DOHH2 (cell line): ENCODE measurements at regions not wholly inside any gene's neighbourhood (a gene's known extent, or its start where the extent isn't known, plus 50 kb on each side); places are given as distances from the start of the nearest gene placed in this dataset.

Source experiments
- H3F3A ChIP-seq: fragments of 200-600 bp; sonication (generic), shearing (Covaris generic); 2 replicates; pipeline ENCODE4 v1.6.0; 2016; ENCODE audit warnings: antibody characterized with exemption, mild to moderate bottlenecking; ENCODE audit not compliant: control insufficient read depth, insufficient read depth
- H3K27ac ChIP-seq: fragments of 200-600 bp; sonication (generic); 2 replicates; pipeline ENCODE4 v1.5.1; 2014; ENCODE audit warnings: low read depth, mild to moderate bottlenecking, low read length, moderate library complexity
- H3K27me3 ChIP-seq: fragments of 200-600 bp; sonication (generic); 2 replicates; pipeline ENCODE4 v1.6.1; 2014; ENCODE audit warnings: mild to moderate bottlenecking, low read length, mixed read lengths; ENCODE audit not compliant: control insufficient read depth
- H3K36me3 ChIP-seq: fragments of 200-600 bp; sonication (generic); 2 replicates; pipeline ENCODE4 v1.6.1; 2014; ENCODE audit warnings: mild to moderate bottlenecking, low read length, moderate library complexity, mixed read lengths; ENCODE audit not compliant: control insufficient read depth
- H3K4me1 ChIP-seq: fragments of 200-600 bp; sonication (generic); 2 replicates; pipeline ENCODE4 v1.6.1; 2014; ENCODE audit warnings: mild to moderate bottlenecking, low read length, mixed read lengths; ENCODE audit not compliant: control insufficient read depth
- H3K4me2 ChIP-seq: fragments of 200-600 bp; sonication (generic); 2 replicates; pipeline ENCODE4 v1.6.0; 2014; ENCODE audit warnings: mild to moderate bottlenecking, low read length, moderate library complexity
- H3K4me3 ChIP-seq: fragments of 200-600 bp; sonication (generic); 2 replicates; pipeline ENCODE4 v1.5.1; 2014; ENCODE audit warnings: mild to moderate bottlenecking, low read length, mixed read lengths
- H3K79me2 ChIP-seq: fragments of 200-600 bp; sonication (generic); 2 replicates; pipeline ENCODE4 v1.6.1; 2014; ENCODE audit warnings: mild to moderate bottlenecking, low read length, mixed read lengths; ENCODE audit not compliant: control insufficient read depth
- H3K9me2 ChIP-seq: fragments of 200-600 bp; sonication (generic); replicated peaks from 2 replicates; pipeline ENCODE4 v1.6.1; 2014; ENCODE audit warnings: mild to moderate bottlenecking, low read length, mixed read lengths; ENCODE audit not compliant: control insufficient read depth
- H3K9me3 ChIP-seq: fragments of 200-600 bp; sonication (generic); 2 replicates; pipeline ENCODE4 v1.6.1; 2014; ENCODE audit warnings: antibody characterized with exemption, low read length, mixed read lengths; ENCODE audit not compliant: control insufficient read depth, insufficient read depth
- H4K20me1 ChIP-seq: fragments of 200-600 bp; sonication (generic); 2 replicates; pipeline ENCODE4 v1.6.0; 2014; ENCODE audit warnings: low read depth, mild to moderate bottlenecking, antibody characterized with exemption, low read length, moderate library complexity; ENCODE audit not compliant: control insufficient read depth, insufficient read depth
- EZH2phosphoT487 ChIP-seq: fragments of 200-600 bp; sonication (generic); IDR thresholded peaks from 2 replicates; pipeline ENCODE4 v1.6.1; 2017; ENCODE audit warnings: borderline replicate concordance, mild to moderate bottlenecking, antibody characterized with exemption, low read length, moderate library complexity, mixed read lengths
- TF ChIP-seq, protein P1 (sequence below): fragments of 200-600 bp; sonication (generic); IDR thresholded peaks from one replicate; pipeline ENCODE4 v1.5.1; 2014; ENCODE audit warnings: antibody characterized with exemption, mild to moderate bottlenecking, low read depth, low read length; ENCODE audit not compliant: poor library complexity, severe bottlenecking

GRCh38 chr9:104258296-104259011, 164.3 kb downstream of the SMC2 start:
- H3K36me3 ChIP-seq: no peaks in the 10 kb centered on the region
- H4K20me1 ChIP-seq: no peaks in the 10 kb centered on the region
- H3K4me3 ChIP-seq: no peak overlapping the region
- no peaks in the 10 kb centered on the region for H3F3A ChIP-seq
- no peaks in the 10 kb centered on the region for H3K4me1 ChIP-seq
- TF ChIP-seq, protein P1, sequence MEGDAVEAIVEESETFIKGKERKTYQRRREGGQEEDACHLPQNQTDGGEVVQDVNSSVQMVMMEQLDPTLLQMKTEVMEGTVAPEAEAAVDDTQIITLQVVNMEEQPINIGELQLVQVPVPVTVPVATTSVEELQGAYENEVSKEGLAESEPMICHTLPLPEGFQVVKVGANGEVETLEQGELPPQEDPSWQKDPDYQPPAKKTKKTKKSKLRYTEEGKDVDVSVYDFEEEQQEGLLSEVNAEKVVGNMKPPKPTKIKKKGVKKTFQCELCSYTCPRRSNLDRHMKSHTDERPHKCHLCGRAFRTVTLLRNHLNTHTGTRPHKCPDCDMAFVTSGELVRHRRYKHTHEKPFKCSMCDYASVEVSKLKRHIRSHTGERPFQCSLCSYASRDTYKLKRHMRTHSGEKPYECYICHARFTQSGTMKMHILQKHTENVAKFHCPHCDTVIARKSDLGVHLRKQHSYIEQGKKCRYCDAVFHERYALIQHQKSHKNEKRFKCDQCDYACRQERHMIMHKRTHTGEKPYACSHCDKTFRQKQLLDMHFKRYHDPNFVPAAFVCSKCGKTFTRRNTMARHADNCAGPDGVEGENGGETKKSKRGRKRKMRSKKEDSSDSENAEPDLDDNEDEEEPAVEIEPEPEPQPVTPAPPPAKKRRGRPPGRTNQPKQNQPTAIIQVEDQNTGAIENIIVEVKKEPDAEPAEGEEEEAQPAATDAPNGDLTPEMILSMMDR: no peak
- TF ChIP-seq EZH2phosphoT487: no peak
- H3K9me2 ChIP-seq: no peaks in the 10 kb centered on the region
- H3K4me2 ChIP-seq: no peak overlapping the region
- no peaks in the 10 kb centered on the region for H3K9me3 ChIP-seq
- no peaks in the 10 kb centered on the region for H3K79me2 ChIP-seq
- H3K27ac ChIP-seq: no peak overlapping the region
- peaks cover 2% of the 10 kb centered on the region; the same call in 1 of the 2 replicates for H3K27me3 ChIP-seq

DNA sequence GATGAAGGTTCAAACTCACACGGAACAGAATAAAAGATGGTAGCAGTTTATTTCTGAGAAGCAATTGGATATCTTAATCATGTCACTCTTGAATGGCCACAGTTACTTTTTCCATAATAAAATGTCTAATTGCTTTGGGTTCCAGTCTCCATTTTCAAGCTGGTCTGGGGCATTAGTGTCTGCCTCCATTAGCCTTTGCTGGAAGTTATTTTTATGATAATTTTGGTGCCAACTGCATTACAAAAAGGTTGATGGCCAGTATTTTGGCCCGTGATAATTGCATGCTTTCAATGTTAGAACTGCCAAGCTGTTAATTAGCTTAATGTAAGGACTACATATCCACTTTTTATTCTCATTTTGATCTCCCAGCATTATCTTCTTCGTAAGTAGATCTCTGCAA, 165.9 kb downstream of the SMC2 start:
- H3K9me2 ChIP-seq: no peaks in the 10 kb centered on the region
- no peaks in the 10 kb centered on the region for H3F3A ChIP-seq
- no peaks in the 10 kb centered on the region for H3K9me3 ChIP-seq
- peaks cover 2% of the 10 kb centered on the region; the same call in 1 of the 2 replicates for H3K27me3 ChIP-seq
- no peaks in the 10 kb centered on the region for H3K79me2 ChIP-seq
- no peak overlapping the region for H3K4me2 ChIP-seq
- H3K36me3 ChIP-seq: no peaks in the 10 kb centered on the region
- TF ChIP-seq, protein P1: no peak
- no peak for TF ChIP-seq EZH2phosphoT487
- H3K4me3 ChIP-seq: no peak overlapping the region
- H4K20me1 ChIP-seq: no peaks in the 10 kb centered on the region
- no peaks in the 10 kb centered on the region for H3K4me1 ChIP-seq
- no peak overlapping the region for H3K27ac ChIP-seq

- no peak for TF ChIP-seq EZH2phosphoT487
- TF ChIP-seq, protein P1: no peak
- no peak overlapping the region for H3K4me2 ChIP-seq
- no peaks in the 10 kb centered on the region for H3F3A ChIP-seq
- no peaks in the 10 kb centered on the region for H3K79me2 ChIP-seq
- H3K9me2 ChIP-seq: no peaks in the 10 kb centered on the region
- no peak overlapping the region for H3K4me3 ChIP-seq
- H3K36me3 ChIP-seq: no peaks in the 10 kb centered on the region
- peaks cover 3% of the 10 kb centered on the region; the same call in 1 of the 2 replicates for H3K4me1 ChIP-seq
- peaks cover 2% of the 10 kb centered on the region; the same call in 1 of the 2 replicates for H3K27me3 ChIP-seq
- H3K9me3 ChIP-seq: no peaks in the 10 kb centered on the region
- H4K20me1 ChIP-seq: no peaks in the 10 kb centered on the region
- no peak overlapping the region for H3K27ac ChIP-seq
These were observed 169.8 kb downstream of the SMC2 start for GRCh38 chr9:104263942-104264341.
